ENCODE measurements at regions not wholly inside any gene's neighbourhood (a gene's known extent, or its start where the extent isn't known, plus 50 kb on each side); places are given as distances from the start of the nearest gene placed in this dataset.

GRCh38 chr17:72046178-72046577 lies 74.6 kb upstream of the SOX9 start:
- CTCF ChIA-PET = no interaction called here
- WGBS (ENCODE audit: missing lambda C conversion rate) = 48% methylated on average over 3 of the region's 3 CpGs
- POLR2A ChIA-PET = no interaction called here
- Histone ChIP-seq H3K4me2 (no peak overlapping the region), H3K27ac (no peak overlapping the region), H3K4me1 (no peaks in the 10 kb centered on the region), H3K4me3 (no peak overlapping the region), H3K9me3 (no peaks in the 10 kb centered on the region)
- FAIRE-seq (no peak), ATAC-seq (0 out of 6 replicates have a peak, but pooled peaks of 1 of the 2 experiments have one; percentile 14), DNase-seq (ENCODE audit: low read depth in 1 of 2, low spot score in 1 of 2) (no peak)
- TF ChIP-seq NR3C1 (IDR thresholded peaks at IDR 0.05) (no peak), MAFK (IDR thresholded peaks at IDR 0.05; ENCODE audit: partially characterized antibody) (no peak), CBX2 (IDR thresholded peaks at IDR 0.05; ENCODE audit: borderline replicate concordance, low read depth) (no peak), ZC3H11A (IDR thresholded peaks at IDR 0.05) (no peak), CEBPB (IDR thresholded peaks at IDR 0.05) (no peak), HES2 (IDR thresholded peaks at IDR 0.05) (no peak), NPAS2 (CRISPR knock-in tag; IDR thresholded peaks at IDR 0.05; ENCODE audit: borderline replicate concordance) (no peak), RFX5 (IDR thresholded peaks at IDR 0.05) (no peak), REST (IDR thresholded peaks at IDR 0.05) (no peak), CHD4 (IDR thresholded peaks at IDR 0.05; ENCODE audit: borderline replicate concordance) (no peak), ESRRA (IDR thresholded peaks at IDR 0.05; ENCODE audit: borderline replicate concordance, low read length) (no peak)

- H3K27ac ChIP-seq = no peak overlapping the region
- ChIA-PET CTCF (interaction anchor here (1.3 to 1.5 kb wide), 3 partner anchors 13 to 43 kb away, joined by 3 to 6 read pairs (median 3); no protein-coding TSS in a partner anchor), POLR2A (no interaction called here)
- 0 out of 3 replicates have a peak, but pooled peaks cover 4% of the 10 kb centered on the region for H3K9me3 ChIP-seq
- H3K4me2 ChIP-seq = no peak overlapping the region
- ATAC-seq (0 out of 6 replicates have a peak, but pooled peaks of 1 of the 2 experiments have one; percentile 9), DNase-seq (ENCODE audit: low read depth in 1 of 2, low spot score in 1 of 2) (no peak), FAIRE-seq (no peak)
- WGBS (ENCODE audit: missing lambda C conversion rate) = 48% methylated on average over 14 of the region's 14 CpGs
- TF ChIP-seq HOXB5 (CRISPR knock-in tag; IDR thresholded peaks at IDR 0.05) (no peak), GATA3 (IDR thresholded peaks at IDR 0.05; ENCODE audit: borderline replicate concordance) (no peak), CBX8 (IDR thresholded peaks at IDR 0.05) (no peak), RCOR1 (IDR thresholded peaks at IDR 0.05; ENCODE audit: low read depth, low read length) (no peak), RNF2 (IDR thresholded peaks at IDR 0.05; ENCODE audit: borderline replicate concordance, low read depth) (no peak), CEBPB (IDR thresholded peaks at IDR 0.05) (no peak), HDAC2 (IDR thresholded peaks at IDR 0.05) (no peak), FOSB (CRISPR knock-in tag; IDR thresholded peaks at IDR 0.05) (no peak), HOXB13 (CRISPR knock-in tag; IDR thresholded peaks at IDR 0.05; ENCODE audit: low read depth) (no peak), PBX3 (IDR thresholded peaks at IDR 0.05) (no peak)
- H3K4me3 ChIP-seq = no peak overlapping the region
- H3K4me1 ChIP-seq = no peaks in the 10 kb centered on the region
Observed at GRCh38 chr17:72046643-72047612, 73.9 kb upstream of the SOX9 start.
